Astrocyte (in vitro differentiated cells and primary cell): ENCODE measurements at regions not wholly inside any gene's neighbourhood (a gene's known extent, or its start where the extent isn't known, plus 50 kb on each side); places are given as distances from the start of the nearest gene placed in this dataset.

ENCODE experiments used
- CTCF ChIP-seq: IDR thresholded peaks from 2 replicates; pipeline ENCODE4 v1.5.1; 2011; ENCODE audit warnings: low read depth, mild to moderate bottlenecking, inconsistent platforms, low read length, moderate library complexity; ENCODE audit not compliant: insufficient read depth
- EZH2 ChIP-seq: IDR thresholded peaks from 2 replicates; pipeline ENCODE4 v1.6.1; 2012; ENCODE audit warnings: mild to moderate bottlenecking, low read length, inconsistent platforms; ENCODE audit not compliant: insufficient read depth

GRCh38 chr13:110065780-110066179 is 241.2 kb downstream of the COL4A1 start:
- TF ChIP-seq CTCF (no peak), EZH2 (no peak)
